GM12878 (cell line): ENCODE measurements at regions not wholly inside any gene's neighbourhood (a gene's known extent, or its start where the extent isn't known, plus 50 kb on each side); places are given as distances from the start of the nearest gene placed in this dataset.

Experiments
- ATAC-seq: fragments of 200-7000 bp; cut with Tn5 transposase; 3 replicates; pipeline ENCODE4 v1.9.1; 2020; ENCODE audit warnings: mild to moderate bottlenecking, moderate library complexity
- BruUV-seq: library from RNA; stranded (reverse); fragments of 400-500 nt; replicated peaks from 2 replicates; lab custom pipeline; 2021; lab: Mats Ljungman, UMichigan
- CTCF ChIA-PET: fragments of 300-600 bp; sonication (Branson Sonifier 250); formaldehyde crosslinking; extraction: SDS; loops from one replicate; lab custom pipeline; 2021; ENCODE audit warnings: inconsistent platforms; lab: Yijun Ruan, JAX
- POLR2A ChIA-PET: fragments of 350-600 bp; formaldehyde crosslinking; extraction: SDS; loops from one replicate; lab custom pipeline; 2021; ENCODE audit warnings: inconsistent platforms; lab: Charles Lee
- RAD21 ChIA-PET: fragments of 300-600 bp; sonication (Branson Sonifier 250); formaldehyde crosslinking; loops from one replicate; lab custom pipeline; 2023; ENCODE audit warnings: antibody characterized with exemption; ENCODE audit not compliant: unreplicated experiment; lab: Charles Lee
- SMC1A ChIA-PET: fragments of 300-600 bp; sonication (Branson Sonifier 250); formaldehyde crosslinking; loops from one replicate; lab custom pipeline; 2023; ENCODE audit not compliant: unreplicated experiment, uncharacterized antibody; lab: Charles Lee
- DNase-seq: peaks from one replicate; pipeline ENCODE4 v3.0.0-alpha.2; 2011; ENCODE audit warnings: low read depth, low spot score
- FAIRE-seq: peaks from 3 replicates; lab custom pipeline; 2011; peaks lifted over from hg19 to GRCh38; lab: Jason Lieb, UNC
- H2AFZ ChIP-seq: 2 replicates; pipeline ENCODE4 v1.6.0; 2011; ENCODE audit warnings: low read depth, low read length, control low read depth; ENCODE audit not compliant: control insufficient read depth
- H3K27ac ChIP-seq: 2 replicates; pipeline ENCODE4 v1.5.1; 2011; ENCODE audit warnings: control low read depth; ENCODE audit not compliant: control insufficient read depth, insufficient read depth
- H3K27me3 ChIP-seq, 2 experiments: replicated peaks in 1 of 2; 2 replicates each; pipeline versions ENCODE4 v1.6.0 to v1.6.1; 2011; ENCODE audit warnings: low read length in 1 of 2; ENCODE audit not compliant: control insufficient read depth in 2 of 2, insufficient read depth in 2 of 2
- H3K36me3 ChIP-seq, 2 experiments: 2 replicates each; pipeline ENCODE4 v1.5.1; 2011; ENCODE audit warnings: low read length in 1 of 2; ENCODE audit not compliant: control insufficient read depth in 2 of 2, insufficient read depth in 2 of 2
- H3K4me1 ChIP-seq: 2 replicates; pipeline ENCODE4 v1.6.1; 2011; ENCODE audit warnings: mild to moderate bottlenecking, low read length, moderate library complexity, mixed read lengths; ENCODE audit not compliant: control insufficient read depth, insufficient read depth
- H3K4me2 ChIP-seq: 2 replicates; pipeline ENCODE4 v1.6.0; 2011; ENCODE audit warnings: control low read depth; ENCODE audit not compliant: control insufficient read depth, insufficient read depth
- H3K4me3 ChIP-seq: fragments of 200-600 bp; sonication (generic); 2 replicates; pipeline ENCODE4 v1.5.1; 2016
- H3K79me2 ChIP-seq: 2 replicates; pipeline ENCODE4 v1.6.0; 2011; ENCODE audit warnings: low read length; ENCODE audit not compliant: control insufficient read depth, insufficient read depth
- H3K9ac ChIP-seq: 2 replicates; pipeline ENCODE4 v1.8.0; 2011; ENCODE audit warnings: low read length, control low read depth, mixed read lengths; ENCODE audit not compliant: control insufficient read depth, insufficient read depth
- H3K9me3 ChIP-seq: replicated peaks from 3 replicates; pipeline ENCODE4 v1.5.1; 2011; ENCODE audit warnings: mild to moderate bottlenecking, low read length; ENCODE audit not compliant: control insufficient read depth, insufficient read depth
- H4K20me1 ChIP-seq: 2 replicates; pipeline ENCODE4 v1.6.0; 2011; ENCODE audit not compliant: control insufficient read depth, insufficient read depth
- BRCA1 ChIP-seq: IDR thresholded peaks from 2 replicates; pipeline ENCODE4 v1.6.1; 2011; ENCODE audit warnings: low read depth, low read length, improper control_type of control experiment
- CBX5 ChIP-seq: sonication (generic); IDR thresholded peaks from 2 replicates; pipeline ENCODE4 v1.6.1; 2016; ENCODE audit warnings: low read depth, moderate library complexity, mild to moderate bottlenecking, inconsistent platforms
- CHD1 ChIP-seq: IDR thresholded peaks from 2 replicates; pipeline ENCODE4 v1.6.1; 2012; ENCODE audit warnings: low read depth, low read length, improper control_type of control experiment
- DPF2 ChIP-seq: fragments of 450-650 bp; IDR thresholded peaks from 2 replicates; pipeline ENCODE4 v1.6.1; 2017; ENCODE audit warnings: mild to moderate bottlenecking
- HDAC2 ChIP-seq: fragments of 200-600 bp; sonication (generic); IDR thresholded peaks from 2 replicates; pipeline ENCODE4 v1.6.1; 2017
- KDM1A ChIP-seq: fragments of 200-600 bp; sonication (generic); IDR thresholded peaks from 2 replicates; pipeline ENCODE4 v1.6.1; 2016; ENCODE audit warnings: borderline replicate concordance
- NFYB ChIP-seq: IDR thresholded peaks from 2 replicates; pipeline ENCODE4 v1.6.1; 2011; ENCODE audit warnings: low read depth, mild to moderate bottlenecking, low read length, improper control_type of control experiment, moderate library complexity; ENCODE audit not compliant: insufficient read depth
- SIX5 ChIP-seq: IDR thresholded peaks from 2 replicates; pipeline ENCODE4 v1.6.1; 2011; ENCODE audit warnings: mild to moderate bottlenecking, low read depth, low read length, moderate library complexity; ENCODE audit not compliant: severe bottlenecking
- SMARCA5 ChIP-seq: fragments of 450-650 bp; IDR thresholded peaks from 2 replicates; pipeline ENCODE4 v1.6.1; 2017; ENCODE audit warnings: mild to moderate bottlenecking
- TARDBP ChIP-seq: IDR thresholded peaks from 2 replicates; pipeline ENCODE4 v1.6.1; 2016; ENCODE audit warnings: borderline replicate concordance
- ZNF274 ChIP-seq: IDR thresholded peaks from one replicate; pipeline ENCODE4 v1.8.0; 2011; ENCODE audit not compliant: insufficient read length, insufficient read depth
- WGBS: methylation state at CpG from one replicate; pipeline ENCODE4 v1.1.6; 2016; ENCODE audit warnings: low lambda C conversion rate; ENCODE audit not compliant: insufficient replicate concordance, insufficient coverage; ENCODE audit errors: missing lambda C conversion rate; 5-methylcytosine and 5-hydroxymethylcytosine counted together
- in situ Hi-C: fragments of 300-500 bp; cut with MboI; formaldehyde crosslinking; loops from 9 replicates; pipeline ENCODE4 v1.14.3; 2018; ENCODE audit warnings: mixed read lengths
- intact Hi-C: fragments of 100-400 bp; cut with micrococcal nuclease; formaldehyde crosslinking; loops from one replicate; pipeline ENCODE4 v1.14.2; 2022; ENCODE audit not compliant: unreplicated experiment
- TF ChIP-seq, protein P1 (sequence below): IDR thresholded peaks from 2 replicates; pipeline ENCODE4 v1.6.1; 2012; ENCODE audit warnings: low read length, inconsistent platforms
- TF ChIP-seq, protein P2 (sequence below): fragments of 450-650 bp; IDR thresholded peaks from 2 replicates; pipeline ENCODE4 v1.6.1; 2016; ENCODE audit warnings: mild to moderate bottlenecking, moderate library complexity, borderline replicate concordance
- TF ChIP-seq, protein P3 (sequence below): IDR thresholded peaks from 2 replicates; pipeline ENCODE4 v1.6.1; 2012; ENCODE audit warnings: low read depth, low read length, improper control_type of control experiment

DNA sequence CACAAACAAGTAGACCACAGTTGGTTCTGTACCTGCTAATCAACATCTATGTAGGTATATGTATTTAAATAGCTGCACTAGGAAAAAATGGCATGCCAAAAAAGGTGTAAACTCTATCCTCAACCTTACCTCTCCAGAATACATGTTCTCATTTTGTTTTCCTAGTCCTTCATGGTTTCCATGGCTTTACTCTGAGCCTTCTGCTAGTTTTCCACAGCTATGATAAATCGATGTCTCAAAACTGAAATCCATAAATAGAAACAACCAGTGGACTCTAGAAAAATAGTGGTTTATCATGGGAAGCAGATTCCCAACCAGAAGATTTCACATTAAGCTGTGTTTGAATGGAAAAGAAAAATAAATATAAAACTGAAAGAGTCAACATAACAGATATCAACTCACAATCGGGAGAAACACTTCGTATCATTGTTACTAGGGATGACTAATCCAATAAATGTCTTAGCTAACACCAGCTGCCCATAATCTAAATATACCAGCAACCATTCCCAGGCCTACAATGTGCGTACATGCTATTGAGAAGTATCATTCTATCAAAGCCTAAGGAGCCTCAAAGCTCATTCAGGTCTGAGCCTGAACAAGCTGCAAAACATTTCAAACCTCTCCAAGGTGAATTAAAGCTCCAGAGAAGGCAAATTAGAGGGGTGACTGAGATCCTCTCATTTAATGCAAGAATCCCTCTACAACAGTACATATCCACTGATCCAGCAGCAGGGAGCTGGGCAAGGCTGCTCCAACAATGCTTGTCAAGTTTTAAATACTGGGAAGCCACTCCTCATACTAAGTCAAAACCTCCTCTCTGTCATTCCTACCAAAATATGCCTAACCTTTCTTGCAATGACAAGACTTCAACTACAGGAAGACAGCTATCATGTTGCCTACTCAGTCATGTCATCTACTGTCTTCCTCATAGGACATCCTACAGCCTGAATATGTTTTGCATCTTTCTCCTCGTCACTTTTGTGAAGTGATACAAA is 90.2 kb downstream of the KCTD12 start:
- intact Hi-C loops = no loop called here
- no peaks in the 10 kb centered on the region for H3K4me1 ChIP-seq
- ChIA-PET CTCF (interaction anchor here (0.7 to 1.2 kb wide), 3 partner anchors 27 to 1101 kb away, joined by 3 to 4 read pairs (median 3); no protein-coding TSS in a partner anchor), POLR2A (no interaction called here), RAD21 (no interaction called here), SMC1A (interaction anchor here (0.5 to 1.4 kb wide), 2 partner anchors 23 to 132 kb away, joined by 3 to 4 read pairs; no protein-coding TSS in a partner anchor)
- H3K79me2 ChIP-seq = no peaks in the 10 kb centered on the region
- no peak overlapping the region for H2AFZ ChIP-seq
- H3K9ac ChIP-seq = no peak overlapping the region
- H3K4me2 ChIP-seq = no peak overlapping the region
- no peak for DNase-seq
- no TSS peak for BruUV-seq
- no peaks in the 10 kb centered on the region for H3K36me3 ChIP-seq
- no peak overlapping the region for H3K4me3 ChIP-seq
- no peaks in the 10 kb centered on the region for H4K20me1 ChIP-seq
- TF ChIP-seq BRCA1 = no peak
- no peak for TF ChIP-seq KDM1A
- no peak for TF ChIP-seq SMARCA5
- no peak for TF ChIP-seq NFYB
- no peak for TF ChIP-seq CHD1
- no peak for TF ChIP-seq TARDBP
- no peak for TF ChIP-seq DPF2
- TF ChIP-seq, protein P1, sequence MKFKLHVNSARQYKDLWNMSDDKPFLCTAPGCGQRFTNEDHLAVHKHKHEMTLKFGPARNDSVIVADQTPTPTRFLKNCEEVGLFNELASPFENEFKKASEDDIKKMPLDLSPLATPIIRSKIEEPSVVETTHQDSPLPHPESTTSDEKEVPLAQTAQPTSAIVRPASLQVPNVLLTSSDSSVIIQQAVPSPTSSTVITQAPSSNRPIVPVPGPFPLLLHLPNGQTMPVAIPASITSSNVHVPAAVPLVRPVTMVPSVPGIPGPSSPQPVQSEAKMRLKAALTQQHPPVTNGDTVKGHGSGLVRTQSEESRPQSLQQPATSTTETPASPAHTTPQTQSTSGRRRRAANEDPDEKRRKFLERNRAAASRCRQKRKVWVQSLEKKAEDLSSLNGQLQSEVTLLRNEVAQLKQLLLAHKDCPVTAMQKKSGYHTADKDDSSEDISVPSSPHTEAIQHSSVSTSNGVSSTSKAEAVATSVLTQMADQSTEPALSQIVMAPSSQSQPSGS = no peak
- no peak for TF ChIP-seq SIX5
- TF ChIP-seq, protein P2, sequence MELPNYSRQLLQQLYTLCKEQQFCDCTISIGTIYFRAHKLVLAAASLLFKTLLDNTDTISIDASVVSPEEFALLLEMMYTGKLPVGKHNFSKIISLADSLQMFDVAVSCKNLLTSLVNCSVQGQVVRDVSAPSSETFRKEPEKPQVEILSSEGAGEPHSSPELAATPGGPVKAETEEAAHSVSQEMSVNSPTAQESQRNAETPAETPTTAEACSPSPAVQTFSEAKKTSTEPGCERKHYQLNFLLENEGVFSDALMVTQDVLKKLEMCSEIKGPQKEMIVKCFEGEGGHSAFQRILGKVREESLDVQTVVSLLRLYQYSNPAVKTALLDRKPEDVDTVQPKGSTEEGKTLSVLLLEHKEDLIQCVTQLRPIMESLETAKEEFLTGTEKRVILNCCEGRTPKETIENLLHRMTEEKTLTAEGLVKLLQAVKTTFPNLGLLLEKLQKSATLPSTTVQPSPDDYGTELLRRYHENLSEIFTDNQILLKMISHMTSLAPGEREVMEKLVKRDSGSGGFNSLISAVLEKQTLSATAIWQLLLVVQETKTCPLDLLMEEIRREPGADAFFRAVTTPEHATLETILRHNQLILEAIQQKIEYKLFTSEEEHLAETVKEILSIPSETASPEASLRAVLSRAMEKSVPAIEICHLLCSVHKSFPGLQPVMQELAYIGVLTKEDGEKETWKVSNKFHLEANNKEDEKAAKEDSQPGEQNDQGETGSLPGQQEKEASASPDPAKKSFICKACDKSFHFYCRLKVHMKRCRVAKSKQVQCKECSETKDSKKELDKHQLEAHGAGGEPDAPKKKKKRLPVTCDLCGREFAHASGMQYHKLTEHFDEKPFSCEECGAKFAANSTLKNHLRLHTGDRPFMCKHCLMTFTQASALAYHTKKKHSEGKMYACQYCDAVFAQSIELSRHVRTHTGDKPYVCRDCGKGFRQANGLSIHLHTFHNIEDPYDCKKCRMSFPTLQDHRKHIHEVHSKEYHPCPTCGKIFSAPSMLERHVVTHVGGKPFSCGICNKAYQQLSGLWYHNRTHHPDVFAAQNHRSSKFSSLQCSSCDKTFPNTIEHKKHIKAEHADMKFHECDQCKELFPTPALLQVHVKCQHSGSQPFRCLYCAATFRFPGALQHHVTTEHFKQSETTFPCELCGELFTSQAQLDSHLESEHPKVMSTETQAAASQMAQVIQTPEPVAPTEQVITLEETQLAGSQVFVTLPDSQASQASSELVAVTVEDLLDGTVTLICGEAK = no peak
- no peak for TF ChIP-seq ZNF274
- TF ChIP-seq CBX5 = no peak
- no peak for TF ChIP-seq HDAC2
- TF ChIP-seq, protein P3, sequence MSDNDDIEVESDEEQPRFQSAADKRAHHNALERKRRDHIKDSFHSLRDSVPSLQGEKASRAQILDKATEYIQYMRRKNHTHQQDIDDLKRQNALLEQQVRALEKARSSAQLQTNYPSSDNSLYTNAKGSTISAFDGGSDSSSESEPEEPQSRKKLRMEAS = no peak
- in situ Hi-C loops = no loop called here
- no peaks in the 10 kb centered on the region for H3K9me3 ChIP-seq
- no peaks in the 10 kb centered on the region for H3K27me3 ChIP-seq
- FAIRE-seq = no peak
- no peak for ATAC-seq
- 54% methylated on average over 5 of the region's 5 CpGs for WGBS
- no peak overlapping the region for H3K27ac ChIP-seq
